Thymus (tissue), 11 donors: ENCODE measurements at regions not wholly inside any gene's neighbourhood (a gene's known extent, or its start where the extent isn't known, plus 50 kb on each side); places are given as distances from the start of the nearest gene placed in this dataset.
"Not testable (repeated sequence)": the region's sequence is repeated elsewhere in the genome, so short reads cannot be mapped to it uniquely, and the experiment has no call there.

Experiments used
- DNase-seq, 9 donors: peaks; one replicate each; pipeline ENCODE4 v3.0.0-alpha.2; 2013; ENCODE audit warnings: low spot score in 9 of 9, low read depth in 6 of 9, missing footprints in 1 of 9
- H3K27ac ChIP-seq, 2 donors: one replicate each; pipeline ENCODE4 v1.5.1; 2013; ENCODE audit warnings: control low read depth in 1 of 2, low read depth in 1 of 2, low read length in 1 of 2, mild to moderate bottlenecking in 1 of 2, moderate library complexity in 1 of 2
- H3K27me3 ChIP-seq, 2 donors: one replicate each; pipeline ENCODE4 v1.5.1; 2013; ENCODE audit warnings: low read length in 1 of 2; ENCODE audit not compliant: control insufficient read depth in 2 of 2, insufficient read depth in 1 of 2
- H3K36me3 ChIP-seq, 2 donors: one replicate each; pipeline ENCODE4 v1.5.1; 2013; ENCODE audit warnings: low read length in 1 of 2, mild to moderate bottlenecking in 1 of 2, moderate library complexity in 1 of 2; ENCODE audit not compliant: control insufficient read depth in 2 of 2, insufficient read depth in 2 of 2
- H3K4me1 ChIP-seq, 2 donors: one replicate each; pipeline ENCODE4 v1.5.1; 2013; ENCODE audit warnings: low read length in 2 of 2; ENCODE audit not compliant: control insufficient read depth in 2 of 2, insufficient read depth in 2 of 2
- H3K4me3 ChIP-seq, 2 donors: one replicate each; pipeline ENCODE4 v1.5.1; 2013; ENCODE audit warnings: low read length in 2 of 2, control low read depth in 1 of 2, mild to moderate bottlenecking in 1 of 2
- H3K9me3 ChIP-seq, 2 donors: one replicate each; pipeline ENCODE4 v1.5.1; 2013; ENCODE audit warnings: low read length in 1 of 2, mild to moderate bottlenecking in 1 of 2; ENCODE audit not compliant: control insufficient read depth in 2 of 2, insufficient read depth in 1 of 2
- WGBS: extraction: QIAGEN DNeasy Blood & Tissue Kit; methylation state at CpG from one replicate; pipeline ENCODE4 v1.1.7; 2013; 5-methylcytosine and 5-hydroxymethylcytosine counted together
- donor health status: healthy.

DNA sequence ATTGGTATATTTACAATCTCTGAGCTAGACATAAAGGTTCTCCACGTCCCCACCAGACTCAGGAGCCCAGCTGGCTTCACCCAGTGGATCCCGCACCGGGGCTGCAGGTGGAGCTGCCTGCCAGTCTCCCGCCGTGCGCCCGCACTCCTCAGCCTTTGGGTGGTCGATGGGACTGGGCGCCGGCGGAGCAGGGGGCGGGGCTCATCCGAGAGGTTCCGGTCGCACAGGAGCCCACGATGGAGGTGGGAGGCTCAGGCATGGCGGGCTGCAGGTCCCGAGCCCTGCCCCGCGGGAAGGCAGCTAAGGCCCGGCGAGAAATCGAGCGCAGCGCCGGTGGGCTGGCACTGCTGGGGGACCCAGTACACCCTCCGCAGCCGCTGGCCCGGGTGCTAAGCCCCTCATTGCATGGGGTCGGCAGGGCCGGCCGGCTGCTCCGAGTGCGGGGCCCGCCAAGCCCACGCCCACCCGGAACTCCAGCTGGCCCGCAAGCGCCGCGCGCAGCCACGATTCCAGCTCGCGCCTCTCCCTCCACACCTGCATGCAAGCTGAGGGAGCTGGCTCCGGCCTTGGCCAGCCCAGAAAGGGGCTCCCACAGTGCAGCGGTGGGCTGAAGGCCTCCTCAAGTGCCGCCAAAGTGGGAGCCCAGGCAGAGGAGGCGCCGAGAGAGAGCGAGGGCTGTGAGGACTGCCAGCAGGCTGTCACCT lies 396.8 kb upstream of the LCORL start:
- not testable (repeated sequence) for DNase-seq, H3K27me3 ChIP-seq, H3K27ac ChIP-seq, H3K4me1 ChIP-seq, H3K9me3 ChIP-seq, H3K4me3 ChIP-seq, H3K36me3 ChIP-seq
- WGBS = 89% methylated on average over 51 of the region's 51 CpGs

DNA sequence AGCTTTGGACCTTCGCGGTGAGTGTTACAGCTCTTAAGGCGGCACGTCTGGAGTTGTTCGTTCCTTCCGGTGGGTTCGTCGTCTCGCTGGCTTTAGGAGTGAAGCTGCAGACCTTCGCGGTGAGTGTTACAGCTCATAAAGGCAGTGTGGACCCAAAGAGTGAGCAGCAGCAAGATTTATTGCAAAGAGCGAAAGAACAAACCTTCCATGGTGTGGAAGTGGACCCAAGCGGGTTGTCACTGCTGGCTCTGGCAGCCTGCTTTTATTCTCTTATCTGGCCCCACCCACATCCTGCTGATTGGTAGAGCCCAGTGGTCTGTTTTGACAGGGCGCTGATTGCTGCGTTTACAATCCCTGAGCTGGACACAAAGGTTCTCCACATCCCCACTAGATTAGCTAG lies 396.1 kb upstream of the LCORL start:
- H3K4me3 ChIP-seq, H3K27ac ChIP-seq, H3K9me3 ChIP-seq, H3K27me3 ChIP-seq, H3K4me1 ChIP-seq, DNase-seq, H3K36me3 ChIP-seq: not testable (repeated sequence)
- 96% methylated on average over 15 of the region's 15 CpGs for WGBS

- 70% methylated on average over 1 of the region's 1 CpG for WGBS
- H3K27me3 ChIP-seq = no peaks in the 10 kb centered on the region
- no peak overlapping the region for H3K27ac ChIP-seq
- DNase-seq = no peak
- H3K36me3 ChIP-seq = no peaks in the 10 kb centered on the region
- H3K9me3 ChIP-seq = no peaks in the 10 kb centered on the region
- H3K4me3 ChIP-seq = no peak overlapping the region
- no peaks in the 10 kb centered on the region for H3K4me1 ChIP-seq
These were observed 384.7 kb upstream of the LCORL start for GRCh38 chr4:18406264-18406663.

DNA sequence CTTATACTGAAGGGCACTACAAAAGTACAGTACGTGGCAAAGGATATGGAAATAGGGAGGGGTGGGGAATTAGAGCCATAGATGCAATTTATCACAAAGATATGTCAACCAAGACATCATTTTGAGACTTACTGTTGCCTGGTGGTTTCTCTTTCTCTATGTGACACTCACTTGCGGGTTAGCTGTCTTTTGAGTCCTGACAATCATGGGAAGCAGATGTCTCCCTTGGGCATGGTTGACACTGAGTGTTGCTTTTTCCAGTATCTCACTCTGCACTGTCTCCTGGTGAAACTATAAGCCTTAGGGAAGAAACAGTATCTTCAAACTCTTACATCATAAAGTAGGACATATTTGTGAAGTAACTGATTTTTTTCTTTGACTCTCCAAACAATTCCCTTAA lies 383.5 kb upstream of the LCORL start:
- H3K9me3 ChIP-seq = no peaks in the 10 kb centered on the region
- WGBS = 77% methylated on average over 2 of the region's 2 CpGs

DNA sequence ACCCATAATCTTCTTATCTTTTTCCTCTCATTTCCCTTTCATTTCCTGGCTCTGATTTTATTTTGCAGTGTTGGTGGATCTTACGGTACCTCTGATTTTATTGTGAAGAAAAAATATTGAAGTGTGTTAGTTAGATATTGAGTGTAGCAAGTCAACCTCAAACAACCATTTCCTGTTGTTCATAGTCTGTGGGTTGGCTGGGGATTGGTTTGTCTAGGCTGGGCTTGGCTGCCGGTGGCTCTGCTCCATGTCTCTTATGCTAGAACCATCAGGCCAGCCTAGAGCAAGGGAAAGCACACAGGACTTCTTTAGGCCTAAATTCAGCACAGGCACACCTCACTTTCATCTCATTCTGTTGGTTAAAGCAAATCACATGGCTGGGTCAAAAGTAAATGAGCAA lies 383.1 kb upstream of the LCORL start:
- Histone ChIP-seq H3K4me1 (no peaks in the 10 kb centered on the region), H3K27ac (no peak overlapping the region), H3K4me3 (no peak overlapping the region), H3K27me3 (no peaks in the 10 kb centered on the region), H3K9me3 (no peaks in the 10 kb centered on the region), H3K36me3 (no peaks in the 10 kb centered on the region)
- 30% methylated on average over 2 of the region's 2 CpGs for WGBS
- DNase-seq = no peak

More for the DNA sequence above, 383.5 kb upstream of the LCORL start:
- no peak overlapping the region for H3K27ac ChIP-seq
- H3K36me3 ChIP-seq = no peaks in the 10 kb centered on the region
- H3K27me3 ChIP-seq = no peaks in the 10 kb centered on the region
- no peak overlapping the region for H3K4me3 ChIP-seq
- no peak for DNase-seq
- H3K4me1 ChIP-seq = no peaks in the 10 kb centered on the region

- no peak for DNase-seq
- WGBS = 92% methylated on average over 3 of the region's 3 CpGs
- H3K27ac ChIP-seq = no peak overlapping the region
- no peaks in the 10 kb centered on the region for H3K4me1 ChIP-seq
- no peaks in the 10 kb centered on the region for H3K36me3 ChIP-seq
- no peak overlapping the region for H3K4me3 ChIP-seq
- no peaks in the 10 kb centered on the region for H3K27me3 ChIP-seq
- H3K9me3 ChIP-seq = no peaks in the 10 kb centered on the region
These were observed 381.8 kb upstream of the LCORL start for GRCh38 chr4:18403327-18403726.

DNA sequence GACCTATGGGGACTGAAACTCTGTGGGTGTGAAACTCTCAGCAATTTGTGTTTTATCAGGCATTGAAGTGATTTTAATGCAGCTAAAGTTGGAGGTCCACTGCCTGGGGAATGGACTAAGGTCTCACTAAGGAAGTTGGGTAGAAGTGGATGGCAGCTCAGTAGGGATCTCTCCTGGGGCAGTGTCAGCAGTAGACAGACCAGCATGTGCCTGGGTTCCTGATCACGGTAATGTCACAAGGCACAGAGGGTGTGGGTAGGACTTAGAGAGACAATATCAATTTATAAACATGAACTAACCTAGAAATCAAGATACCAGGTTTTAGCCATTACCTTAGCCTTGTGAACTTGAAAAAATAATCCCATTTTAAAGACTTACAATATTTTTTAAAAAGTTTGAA lies 380.3 kb upstream of the LCORL start:
- no peaks in the 10 kb centered on the region for H3K36me3 ChIP-seq
- no peaks in the 10 kb centered on the region for H3K27me3 ChIP-seq
- no peak overlapping the region for H3K4me3 ChIP-seq
- H3K4me1 ChIP-seq = no peaks in the 10 kb centered on the region
- no peak for DNase-seq
- no peak overlapping the region for H3K27ac ChIP-seq
- 82% methylated on average over 1 of the region's 1 CpG for WGBS
- H3K9me3 ChIP-seq = no peaks in the 10 kb centered on the region

DNA sequence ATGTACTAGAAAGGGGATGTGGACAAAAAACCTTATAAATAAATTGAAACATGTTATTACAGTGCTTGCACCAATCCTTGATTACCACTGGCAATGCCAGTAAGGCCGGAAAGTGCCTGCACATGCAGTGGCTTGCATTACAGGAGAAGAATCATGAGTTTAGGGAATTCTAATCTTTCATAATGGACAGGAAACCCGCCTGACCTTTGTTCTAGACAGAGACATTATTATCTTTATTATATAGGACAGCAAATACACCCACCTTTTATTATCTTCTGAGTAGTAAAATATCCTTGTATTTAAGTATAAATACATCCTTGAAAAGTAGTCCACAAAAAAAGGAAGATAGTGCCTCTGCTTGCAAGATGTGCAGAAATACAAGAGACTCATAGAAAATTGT lies 379.9 kb upstream of the LCORL start:
- no peaks in the 10 kb centered on the region for H3K36me3 ChIP-seq
- no peaks in the 10 kb centered on the region for H3K4me1 ChIP-seq
- 79% methylated on average over 2 of the region's 2 CpGs for WGBS
- no peak overlapping the region for H3K27ac ChIP-seq
- no peaks in the 10 kb centered on the region for H3K9me3 ChIP-seq
- no peaks in the 10 kb centered on the region for H3K27me3 ChIP-seq
- H3K4me3 ChIP-seq = no peak overlapping the region
- DNase-seq = no peak

DNA sequence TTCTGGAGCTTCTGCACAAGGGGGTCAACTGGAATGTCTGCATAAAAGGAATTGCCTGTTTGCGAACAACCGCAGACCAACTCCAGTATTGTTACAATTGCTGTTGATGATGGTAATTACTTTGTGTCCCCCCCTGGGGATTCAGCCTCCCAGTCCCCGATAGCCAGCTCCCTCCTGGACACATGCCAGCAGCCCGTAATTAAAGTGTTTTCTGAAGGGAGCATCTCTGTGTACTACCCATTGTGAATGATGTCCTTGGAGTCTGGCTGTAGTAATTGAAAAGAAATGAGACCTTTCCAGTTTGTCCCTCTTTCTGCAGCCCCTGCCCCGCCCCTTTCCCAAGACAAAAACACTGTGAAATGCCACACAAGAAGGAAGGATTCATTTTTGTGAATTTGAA lies 377.1 kb upstream of the LCORL start:
- H3K4me1 ChIP-seq = no peaks in the 10 kb centered on the region
- WGBS = 55% methylated on average over 5 of the region's 5 CpGs
- no peak for DNase-seq
- H3K9me3 ChIP-seq = no peaks in the 10 kb centered on the region
- no peak overlapping the region for H3K27ac ChIP-seq
- H3K27me3 ChIP-seq = no peaks in the 10 kb centered on the region
- no peaks in the 10 kb centered on the region for H3K36me3 ChIP-seq
- no peak overlapping the region for H3K4me3 ChIP-seq
